ENCODE measurements at regions not wholly inside any gene's neighbourhood (a gene's known extent, or its start where the extent isn't known, plus 50 kb on each side); places are given as distances from the start of the nearest gene placed in this dataset.
A peak's percentile ranks its signal among the peaks of the same experiment; 100 is the strongest.

DNA sequence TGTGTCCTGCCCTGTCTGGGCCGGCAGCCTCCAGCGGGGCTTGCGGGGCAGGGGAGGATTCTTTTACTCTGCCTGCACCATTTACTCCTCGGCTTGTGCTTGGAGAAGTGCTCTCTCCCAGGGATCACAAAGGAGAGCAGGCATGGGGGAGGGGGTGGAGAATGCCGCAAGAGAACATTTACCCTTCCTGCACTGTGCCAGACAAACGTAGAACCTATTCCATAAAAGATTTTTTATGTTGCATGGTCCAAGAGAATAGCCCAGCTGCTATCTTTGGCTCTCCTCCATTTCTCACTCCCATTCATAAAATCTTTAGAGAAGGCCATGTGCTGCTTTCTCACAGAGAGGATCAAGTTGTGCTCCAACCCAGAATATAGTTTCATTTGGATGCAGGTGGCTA, 159.4 kb downstream of the SPTSSA start:
- no peak overlapping the region for H3K4me3 Mint-ChIP-seq (ENCODE audit: unreplicated experiment)
- no peaks in the 10 kb centered on the region for H3K4me1 Mint-ChIP-seq (ENCODE audit: unreplicated experiment)
- TF ChIP-seq, protein P1, sequence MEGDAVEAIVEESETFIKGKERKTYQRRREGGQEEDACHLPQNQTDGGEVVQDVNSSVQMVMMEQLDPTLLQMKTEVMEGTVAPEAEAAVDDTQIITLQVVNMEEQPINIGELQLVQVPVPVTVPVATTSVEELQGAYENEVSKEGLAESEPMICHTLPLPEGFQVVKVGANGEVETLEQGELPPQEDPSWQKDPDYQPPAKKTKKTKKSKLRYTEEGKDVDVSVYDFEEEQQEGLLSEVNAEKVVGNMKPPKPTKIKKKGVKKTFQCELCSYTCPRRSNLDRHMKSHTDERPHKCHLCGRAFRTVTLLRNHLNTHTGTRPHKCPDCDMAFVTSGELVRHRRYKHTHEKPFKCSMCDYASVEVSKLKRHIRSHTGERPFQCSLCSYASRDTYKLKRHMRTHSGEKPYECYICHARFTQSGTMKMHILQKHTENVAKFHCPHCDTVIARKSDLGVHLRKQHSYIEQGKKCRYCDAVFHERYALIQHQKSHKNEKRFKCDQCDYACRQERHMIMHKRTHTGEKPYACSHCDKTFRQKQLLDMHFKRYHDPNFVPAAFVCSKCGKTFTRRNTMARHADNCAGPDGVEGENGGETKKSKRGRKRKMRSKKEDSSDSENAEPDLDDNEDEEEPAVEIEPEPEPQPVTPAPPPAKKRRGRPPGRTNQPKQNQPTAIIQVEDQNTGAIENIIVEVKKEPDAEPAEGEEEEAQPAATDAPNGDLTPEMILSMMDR (IDR thresholded peaks at IDR 0.05) = no peak
- no peak overlapping the region for H3K27ac Mint-ChIP-seq (ENCODE audit: unreplicated experiment)
- H3K9me3 Mint-ChIP-seq (ENCODE audit: unreplicated experiment) = no peaks in the 10 kb centered on the region
- no peaks in the 10 kb centered on the region for H3K36me3 Mint-ChIP-seq (ENCODE audit: unreplicated experiment)
- DNase-seq (ENCODE audit: extremely low spot score, unreplicated experiment) = no peak
- peaks cover 10% of the 10 kb centered on the region for H3K27me3 Mint-ChIP-seq (ENCODE audit: unreplicated experiment)

DNA sequence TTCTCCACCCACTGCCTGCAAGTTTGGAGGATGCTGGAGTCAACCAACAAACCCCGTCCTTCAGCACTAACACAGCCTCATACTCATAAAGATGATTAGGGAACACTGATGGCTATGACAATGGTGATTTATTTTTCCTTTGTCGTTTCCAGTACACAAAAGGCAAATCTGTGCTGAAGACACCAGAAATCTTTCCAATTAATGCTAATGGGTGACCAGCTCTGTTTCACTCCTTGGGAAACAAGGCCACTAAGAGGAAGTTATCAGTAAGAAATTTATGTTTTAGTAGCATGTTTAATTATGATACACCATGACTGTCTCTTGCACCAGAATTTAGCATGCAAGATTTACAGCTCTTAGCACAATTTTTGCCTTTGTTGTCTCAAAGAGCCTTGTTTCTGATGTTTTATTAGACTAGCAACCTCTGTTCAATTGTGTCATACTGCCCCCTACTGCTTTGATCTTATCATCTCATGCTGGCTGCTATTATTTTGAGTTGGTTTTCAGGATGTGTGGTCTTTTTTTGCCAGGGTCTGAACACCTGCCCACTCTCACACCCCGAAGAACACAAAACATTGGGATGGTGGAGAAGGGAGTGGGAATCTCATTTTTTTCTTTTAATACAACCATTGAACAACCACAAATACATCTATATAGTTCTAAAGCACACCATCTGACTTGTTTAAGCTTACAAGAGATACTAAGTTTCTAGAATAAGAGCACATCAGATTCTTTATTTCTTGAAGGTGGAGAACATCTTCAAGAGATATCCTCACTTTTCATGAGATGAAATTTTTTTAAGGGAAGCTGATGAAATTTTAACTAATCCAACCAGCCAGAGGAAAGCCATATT, 160.9 kb downstream of the SPTSSA start:
- DNase-seq (ENCODE audit: extremely low spot score, unreplicated experiment) = no peak
- peaks cover 5% of the 10 kb centered on the region for H3K27me3 Mint-ChIP-seq (ENCODE audit: unreplicated experiment)
- no peaks in the 10 kb centered on the region for H3K4me1 Mint-ChIP-seq (ENCODE audit: unreplicated experiment)
- H3K9me3 Mint-ChIP-seq (ENCODE audit: unreplicated experiment) = no peaks in the 10 kb centered on the region
- H3K4me3 Mint-ChIP-seq (ENCODE audit: unreplicated experiment) = no peak overlapping the region
- no peak overlapping the region for H3K27ac Mint-ChIP-seq (ENCODE audit: unreplicated experiment)
- H3K36me3 Mint-ChIP-seq (ENCODE audit: unreplicated experiment) = no peaks in the 10 kb centered on the region
- TF ChIP-seq, protein P1 (IDR thresholded peaks at IDR 0.05) = peak; percentile 57

DNA sequence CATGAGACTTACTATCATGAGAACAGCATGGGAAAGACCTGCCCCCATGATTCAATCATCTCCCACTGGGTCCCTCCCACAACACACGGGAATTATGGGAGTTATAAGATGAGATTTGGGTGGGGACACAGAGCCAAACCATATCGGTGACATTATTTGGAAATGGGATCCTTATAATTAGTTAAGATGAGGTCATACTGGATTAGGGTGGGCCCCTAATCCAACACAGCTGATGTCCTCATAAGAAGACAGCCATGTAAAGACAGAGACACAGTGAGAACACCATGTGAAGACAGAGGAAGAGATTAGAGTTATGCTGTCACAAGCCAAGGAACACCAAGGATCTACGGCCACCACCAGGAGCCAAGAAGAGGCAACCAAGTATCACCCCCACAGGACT, 161.7 kb downstream of the SPTSSA start:
- H3K4me1 Mint-ChIP-seq (ENCODE audit: unreplicated experiment) = no peaks in the 10 kb centered on the region
- TF ChIP-seq, protein P1 (IDR thresholded peaks at IDR 0.05) = no peak
- no peaks in the 10 kb centered on the region for H3K9me3 Mint-ChIP-seq (ENCODE audit: unreplicated experiment)
- no peak overlapping the region for H3K27ac Mint-ChIP-seq (ENCODE audit: unreplicated experiment)
- H3K36me3 Mint-ChIP-seq (ENCODE audit: unreplicated experiment) = no peaks in the 10 kb centered on the region
- no peak overlapping the region for H3K4me3 Mint-ChIP-seq (ENCODE audit: unreplicated experiment)
- DNase-seq (ENCODE audit: extremely low spot score, unreplicated experiment) = no peak
- peaks cover 4% of the 10 kb centered on the region for H3K27me3 Mint-ChIP-seq (ENCODE audit: unreplicated experiment)

DNA sequence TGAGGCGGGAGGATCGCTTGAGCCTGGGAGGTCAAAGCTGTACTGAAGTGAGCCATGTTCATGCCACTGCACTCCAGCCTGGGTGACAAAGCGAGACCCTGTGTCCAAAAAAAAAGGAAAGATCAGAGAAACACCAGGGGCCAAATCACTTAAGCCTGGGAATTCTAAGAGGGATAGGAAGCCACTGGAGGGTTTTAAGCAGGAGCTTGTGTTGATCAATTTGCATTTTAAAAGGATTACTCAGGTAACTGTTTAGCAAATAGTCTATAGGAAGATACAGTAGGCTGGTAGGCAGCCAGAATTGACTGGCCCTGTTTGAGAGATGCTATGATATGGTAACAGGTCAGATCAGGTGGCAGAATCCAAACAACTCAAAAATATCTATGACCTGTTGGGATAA, 162.7 kb downstream of the SPTSSA start:
- Mint-ChIP-seq H3K4me1 (ENCODE audit: unreplicated experiment) (no peaks in the 10 kb centered on the region), H3K9me3 (ENCODE audit: unreplicated experiment) (no peaks in the 10 kb centered on the region), H3K27me3 (ENCODE audit: unreplicated experiment) (no peaks in the 10 kb centered on the region), H3K4me3 (ENCODE audit: unreplicated experiment) (no peak overlapping the region), H3K36me3 (ENCODE audit: unreplicated experiment) (no peaks in the 10 kb centered on the region), H3K27ac (ENCODE audit: unreplicated experiment) (no peak overlapping the region)
- no peak for DNase-seq (ENCODE audit: extremely low spot score, unreplicated experiment)
- TF ChIP-seq, protein P1 (IDR thresholded peaks at IDR 0.05) = no peak

DNA sequence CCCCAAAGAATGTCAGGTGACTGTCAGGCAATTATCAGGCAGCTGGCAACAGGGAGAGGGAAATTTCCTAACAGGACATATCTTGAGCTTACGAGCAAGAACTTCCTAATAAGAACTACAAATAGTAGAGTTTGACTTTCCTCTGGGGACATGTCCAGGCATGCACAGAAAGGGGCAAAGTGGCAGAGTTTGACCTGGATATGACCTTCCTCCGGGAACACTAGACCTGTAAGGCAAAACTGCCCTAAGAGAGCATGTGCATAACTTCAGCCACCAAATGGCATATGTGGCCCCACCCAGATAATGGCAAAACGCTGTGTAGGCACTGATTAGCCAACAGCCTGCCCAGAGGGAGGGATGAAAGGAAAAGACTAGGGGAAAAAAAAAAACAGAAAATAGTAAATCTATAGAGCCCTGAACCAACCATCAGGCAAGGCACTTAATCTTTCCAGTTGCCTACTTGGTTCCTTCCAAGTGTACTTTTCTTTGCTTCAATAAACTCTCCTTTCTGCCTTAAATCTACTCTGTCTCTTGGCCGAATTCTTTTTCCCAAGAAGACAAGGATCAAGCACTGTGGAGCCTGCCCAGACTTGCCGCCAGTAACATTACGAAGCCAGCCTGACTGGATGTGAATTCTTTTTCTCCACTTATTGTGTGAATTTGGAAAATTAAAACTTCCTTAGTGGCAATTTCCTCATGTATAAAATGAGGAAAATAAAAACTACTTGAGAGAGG, 164.1 kb downstream of the SPTSSA start:
- Mint-ChIP-seq H3K36me3 (ENCODE audit: unreplicated experiment) (no peaks in the 10 kb centered on the region), H3K27me3 (ENCODE audit: unreplicated experiment) (peaks cover 6% of the 10 kb centered on the region), H3K27ac (ENCODE audit: unreplicated experiment) (no peak overlapping the region), H3K4me1 (ENCODE audit: unreplicated experiment) (no peaks in the 10 kb centered on the region), H3K4me3 (ENCODE audit: unreplicated experiment) (no peak overlapping the region), H3K9me3 (ENCODE audit: unreplicated experiment) (no peaks in the 10 kb centered on the region)
- TF ChIP-seq, protein P1 (IDR thresholded peaks at IDR 0.05) = no peak
- DNase-seq (ENCODE audit: extremely low spot score, unreplicated experiment) = no peak
